LNCaP clone FGC (cell line): ENCODE measurements at regions not wholly inside any gene's neighbourhood (a gene's known extent, or its start where the extent isn't known, plus 50 kb on each side); places are given as distances from the start of the nearest gene placed in this dataset.

ENCODE experiments used
- DNase-seq: peaks from one replicate; pipeline ENCODE4 v3.0.0-alpha.2; 2011; ENCODE audit warnings: low read depth
- H3K4me3 ChIP-seq: 2 replicates; pipeline ENCODE4 v1.5.1; 2011; ENCODE audit warnings: mild to moderate bottlenecking, low read depth, low read length, control low read depth
- TF ChIP-seq, protein P1 (sequence below): IDR thresholded peaks from 2 replicates; pipeline ENCODE4 v1.5.1; 2012; ENCODE audit warnings: mild to moderate bottlenecking; ENCODE audit not compliant: control insufficient read depth, insufficient read depth; ENCODE audit errors: extremely low read depth

DNA sequence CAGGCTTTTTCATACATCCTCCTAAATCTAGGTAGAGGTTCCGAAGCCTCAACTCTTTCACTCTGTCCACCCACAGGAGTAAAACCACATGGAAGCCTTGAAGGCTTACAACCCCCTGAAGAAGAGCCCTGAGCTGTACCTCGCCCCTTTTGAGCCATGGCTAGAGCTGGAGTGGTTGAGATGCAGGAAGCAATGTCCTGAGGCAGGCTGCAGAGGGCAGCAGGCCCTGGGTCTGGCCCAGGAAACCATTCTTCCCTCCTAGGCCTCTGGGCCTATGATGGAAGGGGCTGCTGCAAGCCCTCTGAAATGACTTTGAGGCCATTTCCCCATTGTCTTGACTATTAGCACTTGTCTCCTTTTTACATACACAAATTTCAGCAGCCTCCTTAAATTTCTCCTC, 1503.0 kb downstream of the KCNT2 start:
- TF ChIP-seq, protein P1, sequence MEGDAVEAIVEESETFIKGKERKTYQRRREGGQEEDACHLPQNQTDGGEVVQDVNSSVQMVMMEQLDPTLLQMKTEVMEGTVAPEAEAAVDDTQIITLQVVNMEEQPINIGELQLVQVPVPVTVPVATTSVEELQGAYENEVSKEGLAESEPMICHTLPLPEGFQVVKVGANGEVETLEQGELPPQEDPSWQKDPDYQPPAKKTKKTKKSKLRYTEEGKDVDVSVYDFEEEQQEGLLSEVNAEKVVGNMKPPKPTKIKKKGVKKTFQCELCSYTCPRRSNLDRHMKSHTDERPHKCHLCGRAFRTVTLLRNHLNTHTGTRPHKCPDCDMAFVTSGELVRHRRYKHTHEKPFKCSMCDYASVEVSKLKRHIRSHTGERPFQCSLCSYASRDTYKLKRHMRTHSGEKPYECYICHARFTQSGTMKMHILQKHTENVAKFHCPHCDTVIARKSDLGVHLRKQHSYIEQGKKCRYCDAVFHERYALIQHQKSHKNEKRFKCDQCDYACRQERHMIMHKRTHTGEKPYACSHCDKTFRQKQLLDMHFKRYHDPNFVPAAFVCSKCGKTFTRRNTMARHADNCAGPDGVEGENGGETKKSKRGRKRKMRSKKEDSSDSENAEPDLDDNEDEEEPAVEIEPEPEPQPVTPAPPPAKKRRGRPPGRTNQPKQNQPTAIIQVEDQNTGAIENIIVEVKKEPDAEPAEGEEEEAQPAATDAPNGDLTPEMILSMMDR = no peak
- DNase-seq = no peak

GRCh38 chr1:195097316-195097715, 1510.9 kb downstream of the KCNT2 start:
- H3K4me3 ChIP-seq = no peak overlapping the region
- TF ChIP-seq, protein P1 = no peak
- DNase-seq = no peak

More for the DNA sequence above, 1503.0 kb downstream of the KCNT2 start:
- no peak overlapping the region for H3K4me3 ChIP-seq

- H3K4me3 ChIP-seq = no peak overlapping the region
- DNase-seq = no peak
- TF ChIP-seq, protein P1 = no peak
Observed at GRCh38 chr1:195096051-195096521, 1512.2 kb downstream of the KCNT2 start.

GRCh38 chr1:195085196-195085595, 1523.0 kb downstream of the KCNT2 start:
- TF ChIP-seq, protein P1 = no peak
- H3K4me3 ChIP-seq = no peak overlapping the region
- no peak for DNase-seq

- TF ChIP-seq, protein P1 = no peak
- no peak overlapping the region for H3K4me3 ChIP-seq
- DNase-seq = no peak
Observed at GRCh38 chr1:195082183-195082582, 1526.1 kb downstream of the KCNT2 start.

DNA sequence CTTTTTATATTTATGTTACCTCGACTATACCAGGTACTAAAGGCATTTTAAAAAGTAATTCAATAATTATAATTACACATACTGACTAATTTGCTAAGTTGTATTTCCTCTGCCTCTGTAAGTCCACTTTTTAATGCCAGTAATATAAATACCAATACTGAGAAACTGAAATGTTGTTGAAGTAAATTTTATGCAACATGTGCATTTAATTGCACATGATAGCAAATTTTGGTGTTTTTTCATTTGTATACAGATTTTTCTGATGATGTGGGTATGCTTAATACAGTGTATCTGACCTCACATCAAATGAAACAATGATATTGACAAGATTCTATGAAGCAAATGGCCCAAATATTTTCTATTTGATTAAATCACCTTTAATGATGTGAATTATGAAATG, 1531.6 kb downstream of the KCNT2 start:
- no peak overlapping the region for H3K4me3 ChIP-seq
- TF ChIP-seq, protein P1 = no peak
- DNase-seq = no peak

DNA sequence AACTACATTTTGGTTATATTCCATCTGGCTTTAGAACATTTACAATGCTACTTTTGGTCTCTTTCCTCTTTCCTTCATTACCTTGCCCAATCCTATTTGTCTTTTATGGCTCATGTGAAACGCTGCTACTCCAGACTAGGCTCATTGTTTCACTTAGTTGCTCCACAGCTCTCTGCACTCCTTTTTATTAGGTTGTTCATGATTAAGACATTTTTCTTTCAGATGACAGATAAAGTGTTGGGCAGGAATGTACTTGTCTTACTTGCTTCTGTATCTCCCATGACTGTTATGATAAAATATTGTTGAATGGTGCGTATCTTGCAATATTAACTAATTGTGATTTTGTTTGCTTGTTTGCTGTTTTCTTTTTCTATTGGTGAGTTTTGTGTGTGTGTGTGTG, 1532.3 kb downstream of the KCNT2 start:
- TF ChIP-seq, protein P1 = no peak
- H3K4me3 ChIP-seq = no peak overlapping the region
- no peak for DNase-seq
